ENCODE measurements at regions not wholly inside any gene's neighbourhood (a gene's known extent, or its start where the extent isn't known, plus 50 kb on each side); places are given as distances from the start of the nearest gene placed in this dataset.

DNA sequence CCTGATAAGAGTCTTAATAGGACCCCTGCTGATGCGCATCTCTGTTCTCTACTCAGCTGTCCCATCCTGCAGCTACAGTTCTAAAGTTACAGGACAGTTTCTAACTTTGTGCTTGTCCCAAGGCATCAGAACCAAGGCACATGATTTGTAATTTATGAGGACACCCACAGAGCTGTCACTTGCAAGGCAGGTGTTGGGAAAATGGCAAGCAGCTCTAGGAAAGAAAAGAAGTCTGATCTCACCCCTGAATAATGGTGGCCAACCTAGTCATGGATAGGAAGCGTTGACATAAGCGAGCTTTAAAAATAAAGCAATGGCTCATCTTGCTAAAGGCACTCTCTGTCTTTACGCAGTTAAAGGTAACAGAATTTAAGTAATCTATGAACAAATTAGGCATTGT is 127.6 kb upstream of the VGLL2 start:
- H3K4me3 ChIP-seq (ENCODE audit: low read length) = no peak overlapping the region
- TF ChIP-seq, protein P1, sequence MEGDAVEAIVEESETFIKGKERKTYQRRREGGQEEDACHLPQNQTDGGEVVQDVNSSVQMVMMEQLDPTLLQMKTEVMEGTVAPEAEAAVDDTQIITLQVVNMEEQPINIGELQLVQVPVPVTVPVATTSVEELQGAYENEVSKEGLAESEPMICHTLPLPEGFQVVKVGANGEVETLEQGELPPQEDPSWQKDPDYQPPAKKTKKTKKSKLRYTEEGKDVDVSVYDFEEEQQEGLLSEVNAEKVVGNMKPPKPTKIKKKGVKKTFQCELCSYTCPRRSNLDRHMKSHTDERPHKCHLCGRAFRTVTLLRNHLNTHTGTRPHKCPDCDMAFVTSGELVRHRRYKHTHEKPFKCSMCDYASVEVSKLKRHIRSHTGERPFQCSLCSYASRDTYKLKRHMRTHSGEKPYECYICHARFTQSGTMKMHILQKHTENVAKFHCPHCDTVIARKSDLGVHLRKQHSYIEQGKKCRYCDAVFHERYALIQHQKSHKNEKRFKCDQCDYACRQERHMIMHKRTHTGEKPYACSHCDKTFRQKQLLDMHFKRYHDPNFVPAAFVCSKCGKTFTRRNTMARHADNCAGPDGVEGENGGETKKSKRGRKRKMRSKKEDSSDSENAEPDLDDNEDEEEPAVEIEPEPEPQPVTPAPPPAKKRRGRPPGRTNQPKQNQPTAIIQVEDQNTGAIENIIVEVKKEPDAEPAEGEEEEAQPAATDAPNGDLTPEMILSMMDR (conservative IDR thresholded peaks at IDR 0.05; ENCODE audit: low read length) = no peak
- no peak for DNase-seq (ENCODE audit: low read depth)

DNA sequence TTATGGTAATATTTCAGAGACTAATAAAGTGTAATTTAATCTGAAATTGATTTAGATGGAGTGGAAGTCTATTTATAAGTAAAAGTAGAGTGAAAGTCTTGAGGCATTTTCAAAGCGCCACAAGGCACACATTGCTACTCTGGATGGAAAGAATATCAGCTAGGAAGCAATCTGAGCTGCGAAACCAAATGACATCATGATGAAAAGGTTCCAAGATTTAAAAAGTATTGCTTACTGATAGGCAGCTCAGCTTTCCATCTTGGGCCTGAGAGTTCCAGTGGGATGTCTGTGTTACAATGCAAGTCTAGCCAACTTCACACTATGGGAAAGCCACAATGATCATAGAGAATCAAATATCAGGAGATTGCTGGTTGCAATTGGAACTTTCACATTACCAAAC is 126.9 kb upstream of the VGLL2 start:
- TF ChIP-seq, protein P1 (conservative IDR thresholded peaks at IDR 0.05; ENCODE audit: low read length) = no peak
- H3K4me3 ChIP-seq (ENCODE audit: low read length) = no peak overlapping the region
- DNase-seq (ENCODE audit: low read depth) = no peak

DNA sequence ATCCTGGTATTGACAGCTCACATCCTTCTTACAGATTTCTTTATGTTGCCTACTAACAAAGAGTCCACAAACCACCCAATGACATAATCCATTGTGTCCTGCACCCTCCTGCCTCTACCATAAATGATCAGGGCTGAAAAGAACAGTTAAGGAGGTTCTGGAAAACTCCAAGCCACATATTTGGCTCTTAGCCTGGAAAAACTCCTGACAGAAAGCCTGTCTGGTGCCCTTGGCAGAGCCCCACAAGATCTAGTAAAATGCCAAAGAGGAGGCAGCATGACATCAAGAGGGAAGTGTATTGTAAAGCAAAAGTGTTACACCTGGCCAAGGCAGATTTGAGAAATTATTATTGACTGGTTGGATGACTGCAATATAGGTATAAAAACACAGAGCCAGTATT is 126.4 kb upstream of the VGLL2 start:
- no peak overlapping the region for H3K4me3 ChIP-seq (ENCODE audit: low read length)
- no peak for DNase-seq (ENCODE audit: low read depth)
- TF ChIP-seq, protein P1 (conservative IDR thresholded peaks at IDR 0.05; ENCODE audit: low read length) = no peak

DNA sequence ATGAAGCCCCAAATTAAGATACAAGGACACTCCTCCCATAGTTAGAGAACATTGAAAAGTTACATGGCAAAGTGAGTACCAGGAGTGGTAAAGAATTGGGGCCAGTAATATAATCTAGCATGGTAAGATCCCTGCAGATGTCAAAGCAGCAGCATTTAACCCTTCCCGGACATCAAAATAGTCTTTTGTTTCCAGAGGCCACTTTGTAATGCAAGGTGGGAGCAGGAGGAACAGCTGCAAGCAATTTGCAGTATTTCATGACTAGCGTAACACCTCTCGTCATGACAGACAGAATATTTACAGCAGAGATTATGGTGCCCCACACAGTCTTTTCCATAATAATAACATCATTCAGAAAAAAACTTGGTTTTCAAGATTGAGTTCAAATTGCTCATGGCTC is 123.2 kb upstream of the VGLL2 start:
- no peak for DNase-seq (ENCODE audit: low read depth)
- TF ChIP-seq, protein P1 (conservative IDR thresholded peaks at IDR 0.05; ENCODE audit: low read length) = no peak

DNA sequence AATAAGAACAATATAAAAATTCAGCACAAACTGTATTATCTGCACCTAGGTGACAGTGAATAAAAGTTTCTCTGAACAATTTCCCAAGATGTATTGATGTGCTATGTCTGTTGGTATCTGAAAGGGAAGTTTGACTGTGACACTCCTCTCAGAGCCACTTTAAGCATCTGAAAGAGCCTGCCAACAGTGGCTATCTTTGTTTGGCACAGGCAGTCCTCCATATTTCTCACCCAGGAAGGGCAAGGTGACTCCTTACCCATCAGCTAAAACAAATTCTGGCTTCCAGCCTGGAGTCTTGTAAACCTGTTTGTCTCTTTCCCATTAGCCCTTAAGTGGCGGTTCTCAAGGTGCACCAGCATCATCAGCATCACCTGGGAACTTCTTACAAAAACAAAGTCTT is 122.4 kb upstream of the VGLL2 start:
- no peak for DNase-seq (ENCODE audit: low read depth)
- H3K4me3 ChIP-seq (ENCODE audit: low read length) = no peak overlapping the region
- TF ChIP-seq, protein P1 (conservative IDR thresholded peaks at IDR 0.05; ENCODE audit: low read length) = no peak

More for the DNA sequence above, 123.2 kb upstream of the VGLL2 start:
- no peak overlapping the region for H3K4me3 ChIP-seq (ENCODE audit: low read length)

DNA sequence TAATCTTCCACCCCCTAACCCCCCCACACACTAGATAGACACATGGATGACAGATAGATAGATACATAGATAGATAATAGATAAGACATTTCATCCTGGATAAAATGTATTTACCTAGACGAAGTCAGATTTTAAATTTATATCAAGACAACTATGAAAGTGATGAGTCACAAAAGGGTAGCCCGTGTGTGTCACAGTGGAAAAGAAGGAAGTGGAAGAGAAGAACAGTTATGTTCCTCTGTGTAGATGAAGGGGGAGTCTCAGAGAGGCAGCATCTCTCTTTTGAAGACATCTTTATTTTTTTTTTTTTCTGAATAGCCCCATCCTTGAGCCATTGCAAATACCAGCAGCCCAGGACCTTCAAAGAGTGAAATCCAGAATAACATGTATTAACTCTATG is 121.7 kb upstream of the VGLL2 start:
- TF ChIP-seq, protein P1 (conservative IDR thresholded peaks at IDR 0.05; ENCODE audit: low read length) = no peak
- H3K4me3 ChIP-seq (ENCODE audit: low read length) = no peak overlapping the region
- no peak for DNase-seq (ENCODE audit: low read depth)

DNA sequence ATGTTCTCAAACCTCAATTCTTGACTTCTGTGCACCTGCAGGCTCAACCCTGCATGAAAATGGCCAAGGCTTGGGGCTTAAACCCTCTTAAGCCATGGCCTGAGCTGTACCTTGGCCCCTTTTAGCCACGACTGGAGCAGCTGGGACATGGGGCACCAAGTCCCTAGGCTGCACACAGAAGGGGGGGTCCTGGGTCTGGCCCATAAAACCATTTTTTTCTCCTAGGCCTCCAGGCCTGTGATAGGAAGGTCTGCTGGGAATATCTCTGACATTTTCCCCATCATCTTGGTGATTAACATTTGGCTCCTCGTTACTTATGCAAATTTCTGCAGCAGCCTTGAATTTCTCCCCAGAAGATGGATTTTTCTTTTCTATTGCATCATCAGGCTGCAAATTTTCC is 119.4 kb upstream of the VGLL2 start:
- TF ChIP-seq, protein P1 (conservative IDR thresholded peaks at IDR 0.05; ENCODE audit: low read length) = no peak
- H3K4me3 ChIP-seq (ENCODE audit: low read length) = no peak overlapping the region
- DNase-seq (ENCODE audit: low read depth) = no peak

All from AG10803 (cell line).